HG03025 (cell line): ENCODE measurements at regions not wholly inside any gene's neighbourhood (a gene's known extent, or its start where the extent isn't known, plus 50 kb on each side); places are given as distances from the start of the nearest gene placed in this dataset.

Experiments used
- ATAC-seq: cut with Tn5 transposase; IDR thresholded peaks from one replicate; pipeline ENCODE4 v1.9.1; 2021; ENCODE audit warnings: mild to moderate bottlenecking, moderate library complexity; ENCODE audit not compliant: unreplicated experiment, low FRiP score

DNA sequence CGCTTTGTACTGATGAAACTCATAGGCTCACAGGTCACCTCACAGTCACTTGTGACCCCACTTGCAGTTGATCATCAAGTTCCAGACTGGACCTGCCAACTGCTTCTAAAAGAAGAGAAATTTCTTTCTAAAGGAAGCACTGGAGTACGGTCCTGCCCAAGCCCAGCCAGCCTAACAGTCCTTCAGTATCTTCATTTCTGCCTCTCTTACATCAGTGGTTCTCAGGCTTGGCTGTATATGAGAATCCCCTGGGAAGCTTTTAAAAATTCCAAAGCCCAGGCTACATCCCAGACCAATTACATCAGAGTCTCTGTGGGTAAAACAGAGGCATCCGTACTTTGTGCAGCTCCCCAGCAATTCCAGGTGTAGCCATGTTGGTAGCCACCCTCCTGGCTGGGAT lies 282.1 kb downstream of the NFIB start:
- no peak for ATAC-seq

DNA sequence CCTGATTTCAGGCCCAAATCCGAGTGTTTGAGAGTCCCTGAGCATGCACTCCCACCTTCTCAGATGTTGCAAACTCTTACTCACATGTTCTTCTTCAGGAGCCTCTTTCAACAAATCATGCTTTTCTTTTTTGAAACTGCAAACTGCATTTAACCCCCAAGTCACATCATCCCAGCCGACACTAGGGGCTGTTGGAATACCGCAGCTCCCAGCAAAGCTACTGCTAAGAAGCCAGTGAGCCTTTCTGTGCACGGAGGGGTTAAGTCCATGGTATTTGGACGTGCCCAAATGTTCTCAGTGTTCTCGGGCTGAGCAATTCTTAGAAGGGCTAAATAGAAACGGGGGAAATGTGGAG lies 282.9 kb downstream of the NFIB start:
- no peak for ATAC-seq

- no peak for ATAC-seq
These were observed 283.4 kb downstream of the NFIB start for GRCh38 chr9:14030375-14031059.

GRCh38 chr9:14029806-14030374 lies 284.1 kb downstream of the NFIB start:
- no peak for ATAC-seq

DNA sequence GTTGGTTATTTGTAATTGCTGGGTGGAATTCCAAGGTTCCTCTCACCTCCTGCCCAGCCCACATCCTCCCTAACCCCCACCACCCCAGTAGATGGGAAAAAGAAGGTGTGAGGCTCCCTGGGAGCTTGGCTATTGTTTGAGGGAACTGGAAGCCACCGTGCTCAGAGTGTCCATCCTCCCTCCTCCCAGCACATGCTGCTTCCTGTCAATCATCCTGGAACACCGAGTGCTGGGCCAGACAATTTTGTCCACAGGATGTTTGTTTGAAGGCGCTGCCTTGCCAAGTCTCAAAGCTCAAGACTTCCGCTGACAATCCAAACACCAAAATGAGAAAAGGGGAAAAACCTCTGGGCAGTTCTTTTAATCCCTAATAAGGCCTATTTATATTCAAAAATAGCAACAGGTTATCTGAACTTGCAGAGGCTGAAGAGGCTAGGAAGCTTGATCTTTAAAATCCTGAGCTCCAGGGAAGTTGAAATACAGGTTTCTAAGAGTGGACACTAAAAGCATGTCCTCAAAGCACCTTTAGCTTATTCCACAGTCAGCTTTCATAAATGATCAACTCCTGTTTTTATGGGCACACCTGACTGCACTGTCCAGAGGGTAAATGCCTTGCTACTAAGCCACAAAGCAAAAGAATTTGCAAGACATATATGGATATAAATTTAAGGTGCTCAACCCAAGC lies 286.7 kb downstream of the NFIB start:
- no peak for ATAC-seq

GRCh38 chr9:14025741-14026140 lies 288.2 kb downstream of the NFIB start:
- ATAC-seq: no peak

DNA sequence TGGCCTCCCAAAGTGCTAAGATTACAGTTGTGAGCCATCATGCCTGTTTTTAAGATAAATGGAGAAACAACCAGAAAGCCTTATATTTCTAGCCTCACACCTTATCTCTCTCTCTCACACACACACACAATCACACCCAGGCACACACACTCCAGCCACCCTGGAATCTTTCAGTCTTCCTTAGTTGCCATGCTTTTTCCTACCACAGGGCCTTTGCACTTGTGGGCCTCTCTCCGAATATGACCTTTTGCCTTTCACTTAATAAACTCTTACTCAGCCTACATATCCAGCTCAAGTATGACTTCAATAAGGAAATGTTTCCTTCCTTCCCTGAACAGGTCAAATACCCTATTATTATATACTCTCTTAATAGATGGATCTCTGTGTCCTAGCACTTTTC lies 290.7 kb downstream of the NFIB start:
- no peak for ATAC-seq

GRCh38 chr9:14021871-14022525 lies 291.9 kb downstream of the NFIB start:
- ATAC-seq: no peak

DNA sequence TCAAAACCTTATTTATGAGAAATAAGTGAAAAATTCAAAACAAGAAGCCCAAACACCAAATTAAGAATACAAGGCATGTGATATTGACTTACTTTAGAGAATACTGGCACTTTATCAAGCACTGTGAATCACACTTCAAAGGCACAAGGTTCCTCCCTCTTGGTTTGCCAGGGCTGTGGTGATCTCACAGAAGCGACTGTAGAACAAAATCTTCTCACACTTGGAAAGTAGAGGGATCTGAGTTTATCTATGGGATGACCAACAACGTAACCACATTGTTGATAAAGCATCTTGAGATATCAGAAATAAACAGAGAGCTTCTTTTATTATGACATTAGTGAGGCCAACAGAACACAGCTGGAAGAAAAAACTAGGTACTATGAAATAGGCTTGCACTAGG lies 295.9 kb downstream of the NFIB start:
- ATAC-seq: no peak

DNA sequence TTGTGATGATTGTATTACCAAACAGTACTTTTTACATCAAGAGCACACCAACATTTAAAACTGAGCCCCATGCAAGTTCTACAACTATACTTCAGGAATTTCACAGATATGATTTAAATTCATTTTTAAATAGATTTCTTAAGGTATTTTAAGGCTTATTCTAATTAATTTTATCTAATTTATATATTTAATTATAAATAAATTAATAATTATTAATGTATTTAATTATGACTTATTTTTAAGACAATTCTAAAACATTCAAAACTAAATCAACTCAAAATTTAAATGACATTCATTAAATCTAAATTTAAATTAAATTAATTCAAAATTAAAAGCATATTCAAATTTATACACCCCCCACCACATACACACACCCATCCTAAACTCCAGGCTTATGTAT lies 299.2 kb downstream of the NFIB start:
- ATAC-seq: no peak

DNA sequence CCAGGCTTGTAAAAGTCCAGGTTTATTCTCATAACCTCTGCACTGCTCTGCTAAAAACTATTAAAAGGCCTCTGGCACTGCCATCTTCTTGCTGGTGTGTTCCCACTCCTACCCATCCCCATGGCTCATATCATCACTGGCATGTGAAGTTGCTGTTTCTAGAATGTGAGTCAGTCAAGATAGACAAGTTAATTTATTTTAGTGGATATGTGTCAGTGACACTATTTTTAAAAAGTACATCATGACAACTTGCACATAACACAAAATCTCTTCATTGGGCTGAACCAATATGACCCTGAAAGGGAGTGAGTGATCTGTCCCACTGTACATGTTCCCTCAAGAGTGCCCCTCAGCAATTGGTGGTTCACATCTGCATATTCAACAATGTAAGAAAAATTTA lies 299.7 kb downstream of the NFIB start:
- no peak for ATAC-seq

DNA sequence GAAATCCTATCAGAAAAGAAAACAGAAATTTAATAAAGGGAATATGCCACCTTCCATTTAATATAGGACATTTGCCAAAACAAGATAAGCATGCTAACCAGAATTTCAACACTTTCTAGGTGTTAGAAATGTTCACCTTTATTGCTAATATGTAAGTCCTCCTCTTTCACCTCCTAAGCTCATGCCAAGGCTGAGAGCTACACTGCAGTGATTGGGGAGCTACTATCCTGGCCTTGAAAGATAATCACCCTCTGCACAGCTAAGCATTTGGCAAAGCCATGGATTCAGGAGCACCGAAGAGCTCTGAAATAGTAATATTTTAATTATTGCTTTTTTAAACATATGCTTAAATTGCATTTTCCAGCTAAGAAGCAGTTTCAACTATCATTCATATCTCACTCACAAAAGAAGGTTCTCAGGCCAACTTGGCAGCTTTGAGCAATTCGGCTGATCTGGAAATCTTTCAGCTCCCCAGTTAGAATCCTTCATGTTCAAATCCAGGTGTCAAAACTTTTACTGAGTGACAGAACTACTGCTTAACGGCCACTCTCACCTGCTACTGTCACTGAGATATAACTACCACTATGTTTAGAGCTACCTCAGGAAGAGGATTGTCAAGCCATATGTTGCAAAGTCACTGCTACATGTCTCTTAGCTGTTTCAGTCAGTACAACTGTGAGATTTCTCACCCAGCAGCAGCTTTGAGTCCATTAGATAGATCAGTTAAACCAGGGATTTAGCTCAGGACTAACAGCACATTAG lies 302.0 kb downstream of the NFIB start:
- ATAC-seq: no peak

DNA sequence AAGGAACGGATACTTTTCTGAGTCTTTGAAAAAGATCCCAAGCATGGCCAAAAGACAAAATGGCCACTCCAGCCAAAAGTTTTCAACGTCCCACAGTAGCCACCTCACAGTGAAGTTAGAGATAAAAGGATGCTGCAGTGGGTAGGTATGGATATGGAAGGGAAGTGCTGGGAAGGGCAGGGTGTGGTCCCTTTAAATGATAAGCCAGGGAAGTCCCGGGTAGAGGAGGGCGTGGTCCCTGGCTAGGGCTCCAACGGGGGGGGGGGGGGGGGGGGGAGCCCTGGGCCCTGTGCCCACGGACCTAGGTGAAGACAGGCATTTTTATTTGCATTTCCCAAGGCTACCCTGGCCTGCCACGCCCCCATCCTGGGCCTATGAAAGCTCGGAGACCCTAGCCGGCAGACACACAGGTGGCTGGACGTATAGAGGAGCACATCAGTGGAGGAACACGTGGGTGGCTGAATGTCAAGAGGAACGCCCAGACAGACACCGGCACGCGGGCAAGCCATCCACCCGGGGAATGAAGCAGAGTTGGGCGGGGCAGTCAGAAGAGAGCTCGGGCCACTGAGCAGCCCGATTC lies 306.7 kb downstream of the NFIB start:
- no peak for ATAC-seq

- no peak for ATAC-seq
These were observed 307.4 kb downstream of the NFIB start for GRCh38 chr9:14006386-14007187.

DNA sequence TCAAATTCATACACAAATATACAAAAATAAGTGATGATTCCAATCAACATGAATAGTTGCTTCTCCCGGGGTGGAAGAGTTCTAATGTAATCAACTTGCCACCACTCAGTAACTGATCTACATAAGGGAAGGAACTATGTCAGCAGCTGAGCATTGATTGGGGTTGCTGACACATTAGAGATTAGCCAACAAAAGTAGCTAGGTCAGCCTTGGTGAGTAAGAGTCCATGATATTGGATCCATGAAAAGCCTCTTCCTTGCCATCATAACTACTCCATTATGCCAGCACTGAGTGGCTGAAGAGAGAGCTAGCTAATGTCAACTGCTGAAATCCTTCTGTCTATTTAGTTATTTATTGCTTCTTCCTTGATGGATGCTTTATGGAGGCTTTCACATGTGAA lies 309.8 kb downstream of the NFIB start:
- no peak for ATAC-seq

GRCh38 chr9:13994240-13994639 lies 319.7 kb downstream of the NFIB start:
- no peak for ATAC-seq

DNA sequence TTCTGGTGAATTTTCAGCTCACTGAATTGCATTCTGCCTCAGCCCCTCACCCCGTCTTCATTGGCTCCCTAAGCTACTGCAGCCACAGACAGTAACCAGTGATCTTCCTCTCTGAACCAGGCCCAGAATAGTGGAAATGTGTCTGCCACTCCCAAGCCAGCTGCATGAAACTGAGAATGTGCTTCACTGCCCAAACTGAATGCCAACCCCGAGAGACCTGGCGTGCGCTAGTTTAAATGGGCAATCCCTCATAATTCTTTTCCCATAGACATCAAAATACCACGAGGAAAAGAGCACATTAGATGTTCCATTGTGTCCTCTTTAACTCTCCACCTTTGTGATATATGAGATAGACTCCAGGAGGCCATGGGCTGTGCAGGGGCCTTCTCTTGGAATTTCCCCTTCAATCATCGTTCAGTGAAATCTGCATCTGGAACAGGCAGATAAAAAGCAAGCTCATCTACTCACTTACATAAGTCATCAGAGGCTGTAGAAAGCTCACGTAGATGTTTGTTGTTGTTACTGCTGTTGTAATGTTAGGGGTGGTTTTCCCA lies 320.2 kb downstream of the NFIB start:
- ATAC-seq: no peak

DNA sequence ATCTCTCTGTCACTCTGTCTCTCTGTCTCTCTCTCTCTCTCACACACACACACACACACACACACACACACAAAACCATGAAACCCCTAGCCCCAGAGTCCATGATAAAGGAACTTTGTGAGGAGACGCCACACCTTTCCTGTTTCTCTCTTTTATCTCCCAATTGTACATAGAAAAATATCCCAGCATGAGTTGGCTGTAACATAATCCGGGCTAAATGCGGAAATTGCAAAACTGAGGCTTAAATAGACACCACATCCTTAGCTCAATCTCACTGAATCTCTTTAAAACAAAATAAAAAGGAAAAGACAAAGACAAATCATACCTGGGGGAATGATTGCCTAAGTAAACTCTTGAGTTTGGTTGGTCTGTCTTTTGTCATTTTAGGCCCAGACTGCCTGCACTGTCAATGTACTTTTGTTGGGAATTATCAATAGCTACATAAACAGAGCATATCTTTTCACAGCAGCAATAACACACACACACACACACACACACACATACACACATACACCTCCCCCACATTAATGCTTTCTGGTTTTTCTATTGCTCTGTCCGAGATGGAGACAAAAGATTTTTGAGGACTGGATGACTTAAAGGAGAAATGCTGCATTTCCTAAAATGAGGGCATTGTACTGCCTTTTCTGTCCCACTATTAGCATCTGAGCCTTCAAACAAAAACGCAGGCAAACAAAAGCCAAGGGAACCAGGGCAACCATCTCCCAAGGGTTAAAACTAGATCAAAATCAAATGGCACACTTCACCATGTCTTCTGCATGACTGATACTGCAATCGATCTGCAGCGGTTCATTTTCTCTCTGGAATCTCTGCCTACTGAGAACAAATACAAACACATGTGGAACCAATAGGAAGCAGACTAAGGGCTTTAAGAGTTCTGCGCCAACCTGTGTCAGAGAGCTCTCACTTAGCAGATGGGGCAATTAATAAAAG lies 321.5 kb downstream of the NFIB start:
- ATAC-seq: no peak
